HK-2 (cell line): ENCODE measurements at regions not wholly inside any gene's neighbourhood (a gene's known extent, or its start where the extent isn't known, plus 50 kb on each side); places are given as distances from the start of the nearest gene placed in this dataset.
"Not testable (repeated sequence)": the region's sequence is repeated elsewhere in the genome, so short reads cannot be mapped to it uniquely, and the experiment has no call there.

Source experiments
- DNase-seq: peaks from one replicate; pipeline ENCODE4 v3.0.0-alpha.2; 2018; ENCODE audit not compliant: unreplicated experiment

- DNase-seq = no peak
Observed at GRCh38 chr11:134866981-134867675, 455.1 kb upstream of the B3GAT1 start.

- DNase-seq = no peak
Observed at GRCh38 chr11:134866215-134866614, 454.2 kb upstream of the B3GAT1 start.

- no peak for DNase-seq
Observed at GRCh38 chr11:134864968-134865305, 452.9 kb upstream of the B3GAT1 start.

GRCh38 chr11:134864233-134864967 lies 452.4 kb upstream of the B3GAT1 start:
- no peak for DNase-seq

GRCh38 chr11:134863294-134863693 lies 451.3 kb upstream of the B3GAT1 start:
- DNase-seq = no peak

GRCh38 chr11:134862587-134863195 lies 450.6 kb upstream of the B3GAT1 start:
- DNase-seq = no peak

- DNase-seq = no peak
Observed at GRCh38 chr11:134862105-134862502, 450.1 kb upstream of the B3GAT1 start.

- no peak for DNase-seq
Observed at GRCh38 chr11:134861490-134862104, 449.6 kb upstream of the B3GAT1 start.

GRCh38 chr11:134858783-134859480 lies 446.9 kb upstream of the B3GAT1 start:
- no peak for DNase-seq

GRCh38 chr11:134857035-134857434 lies 445.0 kb upstream of the B3GAT1 start:
- DNase-seq = no peak

- DNase-seq = no peak
Observed at GRCh38 chr11:134856056-134856971, 444.3 kb upstream of the B3GAT1 start.

GRCh38 chr11:134853992-134854991 lies 442.2 kb upstream of the B3GAT1 start:
- no peak for DNase-seq

- DNase-seq = not testable (repeated sequence)
Observed at GRCh38 chr11:134851503-134852224, 439.6 kb upstream of the B3GAT1 start.

- no peak for DNase-seq
Observed at GRCh38 chr11:134850566-134850965, 438.5 kb upstream of the B3GAT1 start.

- DNase-seq = no peak
Observed at GRCh38 chr11:134849833-134850232, 437.8 kb upstream of the B3GAT1 start.

- DNase-seq = no peak
Observed at GRCh38 chr11:134847083-134847715, 435.2 kb upstream of the B3GAT1 start.

GRCh38 chr11:134846328-134847082 lies 434.5 kb upstream of the B3GAT1 start:
- DNase-seq = no peak
